Left colon (tissue), 2 donors: ENCODE measurements at regions not wholly inside any gene's neighbourhood (a gene's known extent, or its start where the extent isn't known, plus 50 kb on each side); places are given as distances from the start of the nearest gene placed in this dataset.
A peak's percentile ranks its signal among the peaks of the same experiment; 100 is the strongest.

Source experiments
- ATAC-seq: fragments of 200-7000 bp; cut with Tn5 transposase; one replicate; pipeline ENCODE4 v1.9.1; 2020; ENCODE audit warnings: mild to moderate bottlenecking, moderate library complexity
- DNase-seq, 2 donors: peaks; one replicate each; pipeline ENCODE4 v3.0.0-alpha.2; 2020
- intact Hi-C, 2 donors: fragments of 100-400 bp; cut with DNase I in 1 of 2; cut with micrococcal nuclease in 1 of 2; formaldehyde crosslinking; loops; one replicate each; pipeline versions ENCODE4 v1.11.2 to v1.14.0; 2022; cut with DNase I, micrococcal nuclease
- donor health status: DM: no; HTN: no; CAD: no.
- donor health status: DM: yes; HTN: yes; CAD: no.

- DNase-seq, result no peak
- intact Hi-C loops, result no loop called here
- no peak for ATAC-seq
Observed at GRCh38 chr9:113796646-113797426, 79.3 kb upstream of the ZNF618 start.

DNA sequence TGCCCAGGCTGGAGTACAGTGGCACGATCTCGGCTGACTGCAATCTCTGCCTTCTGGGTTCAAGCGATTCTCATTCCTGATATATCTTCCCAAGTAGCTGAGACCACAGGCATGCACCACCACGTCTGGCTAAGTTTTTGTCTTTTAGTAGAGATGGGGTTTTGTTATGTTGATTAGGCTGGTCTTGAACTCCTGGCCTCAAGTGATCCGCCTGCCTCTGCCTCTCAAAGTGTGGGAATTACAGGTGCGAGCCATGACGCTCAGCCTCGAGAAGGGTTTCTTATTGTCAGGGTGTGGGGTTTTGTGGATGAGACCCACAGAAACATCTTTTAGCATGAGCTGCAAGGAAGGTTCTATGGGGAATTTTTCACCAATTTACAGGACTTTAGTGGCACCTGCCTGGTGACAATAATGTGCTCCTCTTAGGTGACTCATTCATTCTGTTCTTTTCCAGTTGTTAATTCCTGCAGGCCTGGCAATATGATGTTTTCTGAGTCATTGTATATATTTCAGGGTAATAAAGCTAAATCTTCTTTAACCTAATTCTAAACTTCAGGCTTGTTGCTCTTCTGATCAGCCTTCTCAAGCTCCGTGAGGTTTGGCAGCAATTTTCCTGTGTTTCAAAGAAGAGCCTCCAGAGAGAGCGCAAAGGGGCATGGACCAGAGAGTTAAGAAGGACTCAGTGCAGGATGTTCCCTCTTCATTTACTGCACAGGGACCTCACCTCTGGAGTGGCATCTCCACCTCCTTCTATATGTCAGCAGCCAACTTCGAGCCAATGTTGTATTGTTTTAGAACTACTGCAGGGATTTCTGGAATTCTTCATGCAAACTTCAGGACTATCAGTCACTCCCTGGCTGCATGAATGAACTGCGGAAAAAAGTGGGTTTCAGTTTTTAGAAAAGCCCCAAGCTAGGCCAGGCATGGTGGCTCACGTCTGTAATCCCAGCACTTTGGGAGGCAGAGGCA lies 77.8 kb upstream of the ZNF618 start:
- intact Hi-C loops, result no loop called here
- ATAC-seq, result no peak
- no peak for DNase-seq

DNA sequence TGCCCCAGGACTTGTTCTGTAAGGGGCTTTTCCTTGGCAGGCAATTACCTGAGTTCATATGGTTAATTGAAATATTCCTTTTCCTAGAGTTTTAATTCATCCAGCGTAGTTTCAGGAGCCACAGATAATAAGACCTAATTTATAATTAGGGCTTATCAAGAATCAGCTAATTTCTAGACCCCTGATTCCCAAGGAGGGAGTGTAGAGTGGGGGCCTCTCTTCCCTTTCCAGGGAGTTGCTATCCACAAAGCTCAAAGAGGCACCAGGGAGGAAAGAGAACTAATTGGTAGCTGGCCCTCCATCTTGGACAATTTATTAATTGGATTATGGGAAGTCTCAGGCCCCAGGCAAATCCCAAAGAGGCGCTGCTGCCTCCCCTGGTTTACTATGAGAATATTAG lies 75.8 kb upstream of the ZNF618 start:
- intact Hi-C loops, result loop anchor here in 1 of 2 donors (10.0 kb wide), 1 partner anchor 235 kb away; no protein-coding TSS in a partner anchor
- no peak for DNase-seq
- no peak for ATAC-seq

DNA sequence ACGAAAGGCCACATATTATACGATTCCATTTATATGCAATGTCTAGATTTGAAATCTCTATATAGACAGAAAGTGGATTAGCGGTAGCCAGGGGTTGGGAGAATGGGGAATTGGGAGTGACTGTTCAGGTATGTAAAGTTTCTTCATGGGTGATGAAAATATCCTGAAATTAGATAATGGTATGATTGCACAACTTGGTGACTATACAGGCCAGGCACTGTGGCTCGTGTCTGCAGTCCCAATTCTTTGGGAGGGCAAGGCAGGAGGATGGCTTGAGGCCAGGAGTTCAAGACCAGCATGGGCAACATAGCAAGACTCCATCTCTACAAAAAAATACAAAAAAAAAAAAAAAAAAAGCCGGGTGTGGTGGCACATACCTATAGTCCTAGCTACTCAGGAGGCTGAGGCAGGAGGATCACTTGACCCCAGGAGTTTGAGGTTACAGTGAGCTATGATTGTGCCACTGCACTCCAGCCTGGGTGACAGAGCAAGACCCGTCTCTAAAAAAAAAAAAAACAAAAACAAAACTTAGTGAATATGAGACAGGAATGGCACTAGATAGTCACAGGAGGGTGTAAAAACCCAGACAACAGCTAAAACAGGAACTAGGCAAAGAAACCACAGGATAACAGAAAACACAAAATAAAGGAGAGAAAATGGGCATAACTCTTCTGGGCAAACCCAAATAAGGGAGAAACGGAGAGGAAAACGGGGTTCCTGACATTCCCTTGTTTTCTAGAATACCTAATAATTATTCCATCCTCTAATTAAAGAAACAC lies 72.1 kb upstream of the ZNF618 start:
- intact Hi-C loops, result loop anchor here in 1 of 2 donors (10.0 kb wide), 1 partner anchor 231 kb away; no protein-coding TSS in a partner anchor
- DNase-seq, result no peak
- ATAC-seq, result no peak

GRCh38 chr9:113805486-113806132 lies 70.5 kb upstream of the ZNF618 start:
- ATAC-seq, result no peak
- intact Hi-C loops, result loop anchor here in 1 of 2 donors (10.0 kb wide), 1 partner anchor 229 kb away; no protein-coding TSS in a partner anchor

GRCh38 chr9:113807173-113808061 lies 68.7 kb upstream of the ZNF618 start:
- peak; percentile 66 for ATAC-seq
- intact Hi-C loops, result loop anchor here in 1 of 2 donors (10.0 kb wide), 1 partner anchor 227 kb away; no protein-coding TSS in a partner anchor
- DNase-seq, result peak; percentile 30 to 34

More at GRCh38 chr9:113805486-113806132, 70.5 kb upstream of the ZNF618 start:
- no peak for DNase-seq

DNA sequence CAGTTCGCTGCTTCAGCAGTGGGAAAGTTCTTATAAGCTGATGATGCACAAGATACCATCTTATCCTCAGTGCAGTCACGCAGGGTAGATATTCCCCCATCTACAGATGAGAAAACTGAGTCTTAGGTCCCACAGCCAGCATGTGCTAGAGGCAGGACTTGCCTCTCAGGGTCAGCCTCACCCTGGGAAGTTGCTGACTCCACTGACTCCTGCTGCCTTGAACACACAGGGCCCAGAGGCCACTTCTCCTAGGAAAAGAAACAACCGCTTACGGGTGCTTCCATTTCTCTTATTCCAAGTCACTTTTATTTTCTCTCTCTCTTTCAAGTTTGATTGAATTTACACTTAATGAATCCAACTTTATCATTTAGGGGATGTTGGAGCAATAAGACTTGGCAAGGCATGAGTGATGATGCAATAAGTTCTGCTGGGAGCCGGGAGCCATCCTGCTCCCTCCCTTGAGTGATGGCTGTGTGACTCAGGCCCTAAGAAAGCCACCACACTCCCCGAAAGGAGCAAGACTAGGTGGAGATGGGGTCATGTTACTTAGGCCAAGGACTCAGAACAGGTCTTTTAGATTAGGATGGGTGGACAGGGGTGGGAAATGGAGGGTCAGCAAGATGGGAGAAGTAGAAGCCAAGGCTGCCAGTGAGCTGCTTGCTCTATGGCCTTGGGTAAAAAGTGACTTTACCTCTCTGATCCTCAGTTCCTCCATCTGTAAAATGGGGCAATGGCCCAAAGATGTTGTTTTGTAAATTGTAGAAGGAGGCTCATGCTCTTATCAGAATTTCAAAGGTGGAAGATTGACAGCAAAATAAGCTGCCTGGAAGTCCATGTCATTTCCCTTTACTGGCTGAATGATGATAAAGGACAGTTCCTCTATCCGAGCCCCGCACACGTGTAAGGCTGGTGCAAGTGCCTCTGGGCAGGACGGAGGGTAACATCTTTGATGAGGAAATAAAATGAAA lies 67.4 kb upstream of the ZNF618 start:
- DNase-seq (no peak), ATAC-seq (no peak)
- intact Hi-C loops, result loop anchor here in 1 of 2 donors (10.0 kb wide), 1 partner anchor 226 kb away; no protein-coding TSS in a partner anchor

- DNase-seq (no peak), ATAC-seq (no peak)
- intact Hi-C loops, result no loop called here
Observed at GRCh38 chr9:113817171-113817570, 58.9 kb upstream of the ZNF618 start.

DNA sequence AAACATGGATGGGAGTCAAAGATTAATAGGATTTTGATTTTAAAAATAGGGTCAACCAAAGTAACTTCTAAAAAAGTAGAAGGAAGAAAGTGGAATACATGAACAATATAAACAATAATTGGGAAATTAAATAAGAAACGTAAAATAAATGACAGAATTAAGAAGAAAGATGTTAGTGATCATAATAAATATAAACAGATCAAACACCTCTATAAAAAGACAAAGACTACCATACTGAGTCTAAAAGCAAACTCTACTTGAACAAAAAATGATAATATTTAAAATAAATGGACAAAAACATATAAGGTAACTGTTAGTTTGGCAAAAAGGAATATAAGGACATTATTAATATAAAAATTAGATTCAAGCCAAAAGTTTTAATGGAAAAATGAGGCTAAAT lies 57.7 kb upstream of the ZNF618 start:
- DNase-seq (no peak), ATAC-seq (no peak)
- intact Hi-C loops, result no loop called here

DNA sequence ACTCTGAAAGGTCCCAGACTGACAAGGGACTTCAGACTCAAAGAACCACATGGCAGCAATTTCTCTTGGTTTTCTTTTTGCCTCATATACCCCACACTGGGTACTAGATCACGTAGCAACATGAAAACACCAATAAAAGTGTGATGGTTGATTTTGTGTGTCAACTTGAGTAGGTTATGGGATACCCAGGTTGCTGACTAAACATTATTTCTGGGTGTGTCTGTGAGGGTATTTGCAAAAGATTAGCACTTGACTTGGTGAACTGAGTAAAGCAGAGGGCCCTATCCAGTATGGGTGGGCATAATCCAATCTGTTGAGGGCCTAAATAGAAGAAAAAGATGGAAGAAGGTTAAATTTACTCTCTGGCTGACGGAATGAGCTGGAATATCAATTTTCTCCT lies 53.8 kb upstream of the ZNF618 start:
- ATAC-seq, result no peak
- intact Hi-C loops, result no loop called here
- DNase-seq, result no peak

DNA sequence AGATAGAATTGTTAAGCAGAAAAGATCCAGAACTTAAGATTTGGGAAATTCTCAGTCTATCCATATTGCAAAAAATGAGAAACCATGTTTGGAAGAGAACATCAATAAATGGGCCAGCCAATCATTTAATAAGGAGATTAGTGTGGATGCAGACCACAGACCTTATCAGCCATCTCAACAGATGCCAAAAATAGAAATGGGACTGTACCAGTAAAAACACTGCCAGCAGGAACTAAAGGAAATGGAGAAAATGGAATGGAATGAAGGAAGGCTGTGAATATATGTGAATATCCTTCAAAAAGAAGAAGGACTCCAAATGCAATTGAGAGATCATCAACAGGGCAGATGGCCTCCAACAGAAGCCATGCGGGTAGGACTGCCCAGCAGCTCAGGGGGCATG lies 52.7 kb upstream of the ZNF618 start:
- intact Hi-C loops, result no loop called here
- ATAC-seq (no peak), DNase-seq (no peak)
